GM12873 (cell line): ENCODE measurements at regions not wholly inside any gene's neighbourhood (a gene's known extent, or its start where the extent isn't known, plus 50 kb on each side); places are given as distances from the start of the nearest gene placed in this dataset.

Experiments used
- TF ChIP-seq, protein P1 (sequence below): IDR thresholded peaks from 2 replicates; pipeline ENCODE4 v1.5.1; 2012; ENCODE audit warnings: low read depth, mild to moderate bottlenecking, moderate library complexity, low read length, control low read depth; ENCODE audit not compliant: insufficient read depth; ENCODE audit errors: missing control alignments

- TF ChIP-seq, protein P1, sequence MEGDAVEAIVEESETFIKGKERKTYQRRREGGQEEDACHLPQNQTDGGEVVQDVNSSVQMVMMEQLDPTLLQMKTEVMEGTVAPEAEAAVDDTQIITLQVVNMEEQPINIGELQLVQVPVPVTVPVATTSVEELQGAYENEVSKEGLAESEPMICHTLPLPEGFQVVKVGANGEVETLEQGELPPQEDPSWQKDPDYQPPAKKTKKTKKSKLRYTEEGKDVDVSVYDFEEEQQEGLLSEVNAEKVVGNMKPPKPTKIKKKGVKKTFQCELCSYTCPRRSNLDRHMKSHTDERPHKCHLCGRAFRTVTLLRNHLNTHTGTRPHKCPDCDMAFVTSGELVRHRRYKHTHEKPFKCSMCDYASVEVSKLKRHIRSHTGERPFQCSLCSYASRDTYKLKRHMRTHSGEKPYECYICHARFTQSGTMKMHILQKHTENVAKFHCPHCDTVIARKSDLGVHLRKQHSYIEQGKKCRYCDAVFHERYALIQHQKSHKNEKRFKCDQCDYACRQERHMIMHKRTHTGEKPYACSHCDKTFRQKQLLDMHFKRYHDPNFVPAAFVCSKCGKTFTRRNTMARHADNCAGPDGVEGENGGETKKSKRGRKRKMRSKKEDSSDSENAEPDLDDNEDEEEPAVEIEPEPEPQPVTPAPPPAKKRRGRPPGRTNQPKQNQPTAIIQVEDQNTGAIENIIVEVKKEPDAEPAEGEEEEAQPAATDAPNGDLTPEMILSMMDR: no peak
Observed at GRCh38 chr4:177861551-177862094, 419.4 kb upstream of the AGA start.

GRCh38 chr4:177862541-177863176, 420.4 kb upstream of the AGA start:
- TF ChIP-seq, protein P1: no peak

GRCh38 chr4:177879851-177880250, 437.6 kb upstream of the AGA start:
- TF ChIP-seq, protein P1: no peak

- TF ChIP-seq, protein P1: no peak
Observed at GRCh38 chr4:177895136-177895535, 452.9 kb upstream of the AGA start.

DNA sequence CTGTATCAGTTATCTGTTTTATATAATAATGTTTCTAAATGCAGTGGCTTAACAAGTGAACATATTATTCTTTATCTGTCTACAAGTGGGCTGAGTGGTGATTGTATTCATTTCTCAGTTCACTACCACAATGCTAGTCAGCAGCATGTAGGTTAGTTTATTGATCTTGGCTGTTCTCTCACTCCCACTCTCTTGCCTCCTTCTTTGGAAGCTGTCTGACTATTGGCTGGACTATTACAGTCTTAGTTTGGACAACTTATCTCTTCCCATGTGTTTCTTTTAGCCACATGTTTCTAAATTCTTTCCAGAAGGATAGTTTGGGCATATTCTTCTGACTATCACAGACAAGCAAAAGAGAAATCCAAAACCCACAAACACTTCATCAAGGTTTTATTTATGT, 459.5 kb upstream of the AGA start:
- TF ChIP-seq, protein P1: no peak

- TF ChIP-seq, protein P1: no peak
Observed at GRCh38 chr4:177902386-177902785, 460.1 kb upstream of the AGA start.

DNA sequence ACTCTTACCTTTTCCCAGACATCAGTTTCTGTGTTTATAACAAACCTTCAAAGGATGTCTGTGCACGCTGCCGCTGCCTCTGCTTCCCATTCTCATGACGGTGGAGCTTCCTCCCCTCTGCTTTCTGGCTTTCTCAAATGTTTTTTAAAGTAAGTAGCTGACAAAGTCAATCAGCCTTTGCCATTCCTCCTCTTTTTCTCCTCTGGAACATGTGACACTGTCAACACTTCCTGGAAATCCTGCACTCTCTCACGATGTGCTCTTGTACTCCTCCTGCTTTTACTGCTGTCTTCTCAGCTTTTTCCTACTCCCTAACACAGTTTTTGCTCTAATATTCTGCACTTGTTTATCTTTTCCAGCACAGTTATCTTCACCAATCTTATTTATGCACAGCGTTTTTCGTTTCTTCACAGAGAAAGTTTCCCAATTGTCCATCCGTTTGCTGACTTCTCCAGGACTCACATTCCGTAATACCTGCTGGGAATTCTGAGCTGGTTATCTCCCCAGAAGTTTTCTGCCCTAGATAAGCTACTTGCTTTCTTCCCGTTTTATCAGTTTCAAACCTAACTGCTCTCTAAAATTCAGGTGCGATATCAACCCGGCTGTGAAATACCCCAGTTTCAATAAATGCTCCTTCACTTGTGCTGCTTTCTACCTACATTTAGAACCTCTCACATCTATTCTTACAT, 465.6 kb upstream of the AGA start:
- TF ChIP-seq, protein P1: no peak
